Gastrocnemius medialis (tissue), 4 donors: ENCODE measurements at regions not wholly inside any gene's neighbourhood (a gene's known extent, or its start where the extent isn't known, plus 50 kb on each side); places are given as distances from the start of the nearest gene placed in this dataset.

Experiments used
- CTCF ChIP-seq, 5 experiments: fragments of 450-650 bp in 3 of 5; fragments of 200-600 bp in 2 of 5; sonication (generic) in 2 of 5; IDR thresholded peaks in 4 of 5; conservative IDR thresholded peaks in 1 of 5; 1 replicate in 4 of 5; 2 replicates in 1 of 5; pipeline ENCODE4 v1.5.1; 2016 to 2019; ENCODE audit warnings: antibody characterized with exemption in 5 of 5, mild to moderate bottlenecking in 3 of 5, moderate library complexity in 3 of 5
- POLR2A ChIP-seq, 2 donors: fragments of 450-650 bp; IDR thresholded peaks; one replicate each; pipeline ENCODE4 v1.6.1; 2017; ENCODE audit warnings: antibody characterized with exemption in 2 of 2, mild to moderate bottlenecking in 2 of 2, moderate library complexity in 2 of 2

DNA sequence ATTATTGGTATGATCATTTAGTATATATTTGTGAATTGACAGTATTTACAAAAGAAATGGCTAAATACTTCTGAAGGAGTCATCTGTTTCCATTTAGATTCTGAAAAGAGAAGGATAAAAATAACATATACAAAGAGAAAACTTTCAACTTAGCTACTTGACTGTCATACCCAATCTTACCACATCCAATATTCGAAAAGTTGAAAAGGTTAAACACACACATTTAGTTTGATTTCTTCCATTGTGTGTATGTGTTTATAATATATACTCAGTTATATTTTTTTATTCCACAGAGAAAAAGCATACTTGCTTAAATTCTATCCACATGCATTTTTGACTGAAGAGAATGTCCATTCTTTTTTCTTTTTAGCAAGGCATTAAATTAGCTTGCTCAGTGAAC is 470.7 kb downstream of the TFEC start:
- TF ChIP-seq POLR2A (IDR thresholded peaks at IDR 0.05) = no peak
- no peak for TF ChIP-seq CTCF (IDR thresholded peaks at IDR 0.05 in 4 of 5, conservative IDR thresholded peaks at IDR 0.05 in 1 of 5)
